T47D (cell line): ENCODE measurements at regions not wholly inside any gene's neighbourhood (a gene's known extent, or its start where the extent isn't known, plus 50 kb on each side); places are given as distances from the start of the nearest gene placed in this dataset.
A peak's percentile ranks its signal among the peaks of the same experiment; 100 is the strongest.

Experiments used
- DNase-seq, 2 experiments: peaks; one replicate each; pipeline versions ENCODE4 v3.0.0 to v3.0.0-alpha.2; 2011 to 2012; ENCODE audit warnings: low read depth in 1 of 2, low spot score in 1 of 2
- JUND ChIP-seq: IDR thresholded peaks from 2 replicates; pipeline ENCODE4 v1.6.1; 2012; ENCODE audit warnings: low read depth
- in situ Hi-C: cut with HindIII; loops from 2 replicates; pipeline ENCODE4 v1.10.0; 2016; ENCODE audit warnings: low sequenced_read_pairs, low pct_unique_long_range_greater_than_20kb

GRCh38 chr16:62530426-62530825 is 494.2 kb upstream of the CDH8 start:
- in situ Hi-C loops: no loop called here
- no peak for DNase-seq
- no peak for TF ChIP-seq JUND

DNA sequence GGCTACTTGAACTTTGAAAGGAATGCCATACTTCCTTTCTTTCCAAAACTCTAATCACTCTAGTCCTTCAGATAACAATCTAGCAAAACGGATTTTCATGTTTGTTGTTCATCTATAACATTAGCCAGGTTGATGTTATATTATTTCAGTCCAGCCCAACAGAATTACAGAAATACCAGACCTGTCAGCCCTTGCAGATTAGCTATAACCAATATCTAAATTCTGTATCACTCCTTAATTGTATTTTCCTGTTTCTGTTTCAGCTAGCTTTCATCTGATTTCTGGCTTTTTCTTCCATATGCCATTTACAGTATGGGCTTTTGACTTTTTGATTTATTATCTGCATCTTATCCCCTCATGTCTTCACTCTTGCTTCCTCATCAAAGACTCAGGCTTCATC is 479.8 kb upstream of the CDH8 start:
- in situ Hi-C loops: no loop called here
- DNase-seq: no peak
- no peak for TF ChIP-seq JUND

DNA sequence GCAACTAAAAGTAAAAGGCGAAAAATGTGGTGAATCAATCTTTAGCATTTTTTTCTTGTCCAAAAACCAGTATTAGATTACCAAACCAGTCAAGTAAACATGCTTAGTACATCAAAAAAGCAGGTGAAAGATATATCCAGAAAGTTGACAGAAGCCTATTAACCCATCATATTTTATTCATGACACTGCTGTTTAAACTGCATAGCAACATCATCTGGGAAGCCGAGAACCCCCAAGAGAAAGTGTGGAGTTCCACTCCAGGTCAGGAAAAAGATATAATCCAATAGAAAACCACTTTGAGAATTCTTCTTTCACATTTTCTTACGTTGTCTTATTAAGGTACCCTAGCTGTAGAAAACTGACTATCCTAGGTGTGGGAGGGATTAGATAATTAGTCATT is 466.8 kb upstream of the CDH8 start:
- in situ Hi-C loops: no loop called here
- no peak for DNase-seq
- TF ChIP-seq JUND: no peak

DNA sequence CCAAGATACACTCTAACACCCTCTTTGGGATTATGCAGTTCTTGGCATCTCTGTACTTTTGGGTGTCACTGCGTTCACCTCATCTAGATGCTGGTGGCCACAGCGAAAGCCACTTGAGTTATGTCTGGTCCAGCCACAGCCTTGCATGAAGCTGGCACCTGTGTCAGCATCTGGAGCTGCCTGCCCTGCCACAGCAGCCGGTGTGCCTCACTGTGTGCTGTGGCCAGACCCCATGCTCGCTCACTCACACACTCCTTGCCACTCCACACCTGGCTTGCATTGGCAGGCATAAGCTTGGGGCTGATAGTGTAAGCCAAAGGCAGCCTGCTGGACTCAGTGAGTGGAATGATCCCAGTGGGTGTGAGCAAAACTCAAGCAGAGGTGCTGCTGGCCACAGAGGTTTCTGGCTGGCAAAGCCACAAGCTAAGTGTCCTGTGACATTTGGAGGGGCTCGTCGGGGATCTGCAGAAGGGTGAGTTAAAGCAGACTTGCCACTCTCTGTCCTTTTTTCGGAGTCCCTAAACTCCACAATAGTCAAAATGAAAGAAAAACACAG is 442.7 kb upstream of the CDH8 start:
- no peak for DNase-seq
- TF ChIP-seq JUND: no peak
- in situ Hi-C loops: no loop called here

DNA sequence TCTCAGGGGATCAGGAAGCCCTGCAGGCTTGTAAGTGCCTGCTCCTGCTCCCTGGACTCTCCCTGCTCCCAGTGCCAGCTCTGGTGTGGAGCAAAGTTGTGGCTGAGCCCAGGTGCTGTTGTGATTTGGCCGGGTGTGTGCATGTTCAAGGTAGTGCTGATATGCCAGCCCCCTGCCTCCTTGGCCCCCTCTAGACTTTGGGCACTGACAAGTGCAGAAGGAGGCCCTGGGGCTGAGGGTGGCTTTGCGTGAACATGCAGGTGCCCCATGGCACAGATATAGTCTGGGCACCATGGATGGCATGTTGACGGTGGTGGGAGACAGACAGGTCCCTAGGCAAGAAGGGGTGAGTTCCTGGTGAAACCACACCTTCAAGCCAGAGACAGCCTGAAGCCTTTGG is 441.6 kb upstream of the CDH8 start:
- no peak for DNase-seq
- in situ Hi-C loops: no loop called here
- TF ChIP-seq JUND: no peak

DNA sequence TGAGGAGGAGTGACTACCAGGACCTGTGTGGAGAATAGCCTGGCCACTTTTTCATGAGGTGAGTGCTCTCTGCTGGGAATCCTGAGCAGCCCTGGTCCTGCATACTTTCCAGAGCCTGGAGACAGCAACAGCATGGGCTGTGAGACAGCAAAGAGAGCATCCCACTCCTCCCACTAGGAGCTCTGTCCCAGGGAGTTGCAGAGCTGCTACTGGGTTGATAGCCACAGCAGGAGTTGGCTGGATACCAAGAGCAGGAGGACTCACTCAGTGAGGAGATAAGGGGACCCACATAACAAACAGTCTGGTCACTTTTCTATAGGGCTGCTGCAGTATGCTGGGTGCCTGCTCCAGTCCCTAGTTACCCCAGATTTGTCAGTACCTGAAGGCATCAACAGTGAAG is 439.3 kb upstream of the CDH8 start:
- TF ChIP-seq JUND: no peak
- in situ Hi-C loops: no loop called here
- no peak for DNase-seq

DNA sequence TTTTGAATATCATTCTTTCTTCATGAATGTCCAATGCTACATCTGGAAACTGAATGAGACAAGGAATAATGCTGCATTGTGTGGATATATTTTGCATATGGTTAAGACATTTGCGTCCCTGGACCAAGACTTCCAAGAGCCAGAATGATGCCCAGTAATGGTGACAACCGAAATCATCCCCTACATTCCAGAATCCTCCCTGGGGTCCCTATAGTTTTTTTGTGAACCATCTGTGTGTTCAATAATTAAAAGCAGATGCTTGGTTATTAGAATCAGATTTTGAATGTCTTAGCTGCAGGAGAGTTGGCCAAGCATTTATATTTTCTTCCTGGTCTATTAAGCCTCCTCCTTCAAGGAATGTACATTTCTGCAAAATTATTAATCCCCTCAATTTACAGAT is 426.7 kb upstream of the CDH8 start:
- in situ Hi-C loops: no loop called here
- no peak for DNase-seq
- TF ChIP-seq JUND: no peak

DNA sequence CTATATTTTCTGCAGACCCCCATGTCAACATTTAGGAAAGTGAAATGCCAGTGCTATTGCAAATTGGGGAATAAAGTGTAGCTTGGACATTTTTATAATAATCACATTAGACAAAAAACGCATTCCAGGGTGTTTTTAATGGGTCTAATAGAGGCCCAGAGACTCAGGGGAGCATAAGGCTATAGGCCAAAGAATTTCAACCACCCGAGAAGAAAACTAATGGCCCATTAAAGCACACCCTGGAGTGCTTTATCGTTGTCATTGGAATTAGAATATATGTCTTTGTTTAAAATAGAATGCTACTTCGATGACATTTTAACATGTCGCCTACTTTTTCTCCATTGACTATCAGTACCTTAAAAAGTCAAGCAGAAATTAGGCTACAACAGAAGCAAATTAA is 414.1 kb upstream of the CDH8 start:
- DNase-seq: no peak
- in situ Hi-C loops: no loop called here
- no peak for TF ChIP-seq JUND

DNA sequence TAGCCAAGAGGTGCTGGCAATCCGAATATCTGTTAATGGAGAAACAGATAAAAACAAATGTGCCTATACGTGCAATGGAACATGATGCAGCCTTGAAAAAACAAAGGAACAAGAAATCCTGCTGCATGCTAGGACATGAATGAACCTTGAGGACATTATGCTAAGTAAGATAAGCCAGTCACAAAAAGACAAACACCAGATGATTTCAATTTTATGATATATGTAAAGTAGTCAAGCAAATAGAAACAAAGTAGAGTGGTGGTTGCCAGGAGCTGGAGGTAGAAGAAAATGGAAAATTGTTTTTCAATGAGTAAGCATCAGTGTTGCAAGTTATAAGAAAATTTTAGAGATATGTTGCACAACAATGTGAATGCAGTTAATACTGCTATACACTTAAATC is 409.7 kb upstream of the CDH8 start:
- no peak for DNase-seq
- in situ Hi-C loops: no loop called here
- TF ChIP-seq JUND: no peak

DNA sequence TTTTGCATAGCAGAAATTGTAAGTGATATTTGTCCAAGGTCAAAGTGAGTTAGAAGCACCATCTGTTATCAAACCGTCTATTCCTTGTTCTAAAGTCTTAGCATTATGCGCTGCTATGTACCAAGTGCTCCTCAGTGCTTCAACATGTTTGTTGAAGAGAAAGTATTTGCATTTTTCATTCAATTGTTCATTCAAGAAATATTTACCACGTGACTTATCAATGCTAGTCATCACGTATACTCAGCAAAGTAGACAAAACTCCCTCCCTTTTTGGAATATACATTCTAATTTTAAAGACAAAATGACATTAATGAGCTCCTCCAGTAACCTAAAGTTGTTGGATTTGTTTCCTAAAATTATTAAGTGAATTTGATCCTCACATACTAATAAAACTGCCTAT is 388.0 kb upstream of the CDH8 start:
- no peak for TF ChIP-seq JUND
- no peak for DNase-seq
- in situ Hi-C loops: no loop called here

DNA sequence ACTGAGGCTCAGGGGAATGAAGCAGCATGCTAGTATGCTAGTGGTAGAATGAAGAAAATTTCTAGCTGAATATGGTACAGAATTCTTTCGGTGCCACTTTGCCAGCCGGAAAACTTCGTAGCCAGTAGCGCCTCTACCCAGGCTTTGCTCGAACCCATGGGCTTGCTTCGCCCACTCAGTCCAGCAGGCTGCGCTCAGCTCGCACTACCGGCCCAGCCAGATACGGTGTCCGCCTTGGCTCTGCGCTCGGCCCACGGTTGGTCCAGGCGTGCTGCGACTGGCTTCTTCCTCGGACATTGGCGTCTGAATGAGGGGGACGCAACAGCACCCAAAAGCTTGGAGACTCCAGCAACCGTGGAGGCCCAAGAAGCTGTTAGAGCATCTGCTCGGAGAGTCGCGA is 372.5 kb upstream of the CDH8 start:
- DNase-seq: peak in 1 of 2 experiments; percentile 1
- in situ Hi-C loops: no loop called here
- no peak for TF ChIP-seq JUND

GRCh38 chr16:62406387-62406786 is 370.1 kb upstream of the CDH8 start:
- no peak for DNase-seq
- in situ Hi-C loops: no loop called here
- no peak for TF ChIP-seq JUND

DNA sequence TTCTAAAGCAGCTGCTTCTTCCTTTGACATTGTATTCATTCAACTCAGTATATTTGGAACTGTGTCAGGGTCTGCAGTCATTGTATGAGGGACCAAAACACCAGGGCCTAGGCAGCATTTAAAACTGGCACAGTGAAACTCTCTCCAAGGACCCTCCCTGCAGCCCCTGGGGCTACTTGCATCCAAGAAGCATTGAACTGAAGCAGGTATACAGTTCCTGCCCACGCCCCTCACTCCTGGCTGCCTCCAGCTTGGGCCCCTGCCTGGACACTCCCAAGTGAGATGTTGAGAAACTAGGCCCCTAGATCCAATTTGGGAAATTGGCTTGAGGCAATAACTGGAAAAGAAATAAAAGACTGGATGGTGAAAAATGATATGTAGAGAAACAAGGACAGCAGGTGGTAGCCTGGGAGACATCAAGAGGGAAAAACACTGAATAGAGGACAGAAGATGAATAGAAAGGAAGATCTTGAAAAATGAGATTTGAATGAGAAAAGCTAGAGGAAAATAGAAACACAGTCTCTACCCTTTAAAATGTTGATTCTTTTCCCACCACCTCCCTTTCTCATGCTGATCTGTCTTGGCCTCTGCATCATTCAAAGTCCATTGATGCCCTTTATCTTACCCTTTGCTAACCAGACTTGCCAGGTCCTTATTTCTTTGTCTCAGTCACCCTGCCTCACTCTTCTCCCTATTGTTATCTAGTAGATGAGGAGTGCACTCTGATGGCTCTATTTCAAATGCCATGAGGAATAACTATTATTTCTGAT is 368.8 kb upstream of the CDH8 start:
- in situ Hi-C loops: no loop called here
- TF ChIP-seq JUND: no peak
- no peak for DNase-seq

DNA sequence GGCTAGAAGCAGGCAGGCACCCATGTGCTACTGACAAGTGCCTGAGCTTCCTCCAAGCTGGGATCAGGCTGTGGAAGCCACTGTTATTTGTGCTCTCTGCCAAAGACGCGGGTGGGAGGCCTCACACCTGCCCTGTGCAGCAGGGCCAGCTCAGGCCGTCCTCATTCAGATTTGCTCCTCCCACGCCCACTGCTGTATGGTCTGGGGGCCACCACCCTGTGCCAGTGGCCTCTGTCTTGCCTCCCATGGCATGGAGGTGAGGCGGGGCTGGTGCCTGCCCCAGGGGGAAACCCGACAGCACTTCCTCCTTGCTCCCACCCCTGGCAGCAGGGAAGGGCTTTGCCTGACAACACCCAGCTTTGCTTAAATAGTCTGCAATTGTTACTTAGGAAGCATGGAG is 356.5 kb upstream of the CDH8 start:
- in situ Hi-C loops: no loop called here

More for the DNA sequence above, 356.5 kb upstream of the CDH8 start:
- no peak for TF ChIP-seq JUND
- DNase-seq: no peak
